ENCODE measurements at regions not wholly inside any gene's neighbourhood (a gene's known extent, or its start where the extent isn't known, plus 50 kb on each side); places are given as distances from the start of the nearest gene placed in this dataset.

GRCh38 chr4:53920883-53921282, 143.5 kb downstream of the CHIC2 start:
- no peak for DNase-seq (ENCODE audit: low read depth in 1 of 2, low spot score in 1 of 2)

GRCh38 chr4:53920116-53920515, 144.3 kb downstream of the CHIC2 start:
- DNase-seq (ENCODE audit: low read depth in 1 of 2, low spot score in 1 of 2), result no peak

GRCh38 chr4:53919535-53919934, 144.9 kb downstream of the CHIC2 start:
- DNase-seq (ENCODE audit: low read depth in 1 of 2, low spot score in 1 of 2), result no peak

GRCh38 chr4:53917729-53918128, 146.7 kb downstream of the CHIC2 start:
- DNase-seq (ENCODE audit: low read depth in 1 of 2, low spot score in 1 of 2), result no peak

- no peak for DNase-seq (ENCODE audit: low read depth in 1 of 2, low spot score in 1 of 2)
Observed at GRCh38 chr4:53916431-53916889, 147.9 kb downstream of the CHIC2 start.

GRCh38 chr4:53914313-53915016, 149.9 kb downstream of the CHIC2 start:
- no peak for DNase-seq (ENCODE audit: low read depth in 1 of 2, low spot score in 1 of 2)

GRCh38 chr4:53913771-53914170, 150.6 kb downstream of the CHIC2 start:
- no peak for DNase-seq (ENCODE audit: low read depth in 1 of 2, low spot score in 1 of 2)

- no peak for DNase-seq (ENCODE audit: low read depth in 1 of 2, low spot score in 1 of 2)
Observed at GRCh38 chr4:53912766-53913497, 151.5 kb downstream of the CHIC2 start.

- DNase-seq (ENCODE audit: low read depth in 1 of 2, low spot score in 1 of 2), result no peak
Observed at GRCh38 chr4:53908661-53909078, 155.7 kb downstream of the CHIC2 start.

GRCh38 chr4:53907772-53908171, 156.6 kb downstream of the CHIC2 start:
- DNase-seq (ENCODE audit: low read depth in 1 of 2, low spot score in 1 of 2), result no peak

- no peak for DNase-seq (ENCODE audit: low read depth in 1 of 2, low spot score in 1 of 2)
Observed at GRCh38 chr4:53906606-53907190, 157.7 kb downstream of the CHIC2 start.

GRCh38 chr4:53905941-53906377, 158.4 kb downstream of the CHIC2 start:
- no peak for DNase-seq (ENCODE audit: low read depth in 1 of 2, low spot score in 1 of 2)

GRCh38 chr4:53905276-53905940, 159.0 kb downstream of the CHIC2 start:
- DNase-seq (ENCODE audit: low read depth in 1 of 2, low spot score in 1 of 2), result no peak

- no peak for DNase-seq (ENCODE audit: low read depth in 1 of 2, low spot score in 1 of 2)
Observed at GRCh38 chr4:53902786-53903185, 161.6 kb downstream of the CHIC2 start.

- no peak for DNase-seq (ENCODE audit: low read depth in 1 of 2, low spot score in 1 of 2)
Observed at GRCh38 chr4:53900271-53900649, 164.1 kb downstream of the CHIC2 start.

- no peak for DNase-seq (ENCODE audit: low read depth in 1 of 2, low spot score in 1 of 2)
Observed at GRCh38 chr4:53899586-53900270, 164.7 kb downstream of the CHIC2 start.

- no peak for DNase-seq (ENCODE audit: low read depth in 1 of 2, low spot score in 1 of 2)
Observed at GRCh38 chr4:53895137-53895536, 169.3 kb downstream of the CHIC2 start.

- no peak for DNase-seq (ENCODE audit: low read depth in 1 of 2, low spot score in 1 of 2)
Observed at GRCh38 chr4:53890461-53890860, 173.9 kb downstream of the CHIC2 start.

- no peak for DNase-seq (ENCODE audit: low read depth in 1 of 2, low spot score in 1 of 2)
Observed at GRCh38 chr4:53889326-53890055, 174.9 kb downstream of the CHIC2 start.

GRCh38 chr4:53886090-53886489, 178.3 kb downstream of the CHIC2 start:
- DNase-seq (ENCODE audit: low read depth in 1 of 2, low spot score in 1 of 2), result no peak
